ENCODE measurements at regions not wholly inside any gene's neighbourhood (a gene's known extent, or its start where the extent isn't known, plus 50 kb on each side); places are given as distances from the start of the nearest gene placed in this dataset.

DNA sequence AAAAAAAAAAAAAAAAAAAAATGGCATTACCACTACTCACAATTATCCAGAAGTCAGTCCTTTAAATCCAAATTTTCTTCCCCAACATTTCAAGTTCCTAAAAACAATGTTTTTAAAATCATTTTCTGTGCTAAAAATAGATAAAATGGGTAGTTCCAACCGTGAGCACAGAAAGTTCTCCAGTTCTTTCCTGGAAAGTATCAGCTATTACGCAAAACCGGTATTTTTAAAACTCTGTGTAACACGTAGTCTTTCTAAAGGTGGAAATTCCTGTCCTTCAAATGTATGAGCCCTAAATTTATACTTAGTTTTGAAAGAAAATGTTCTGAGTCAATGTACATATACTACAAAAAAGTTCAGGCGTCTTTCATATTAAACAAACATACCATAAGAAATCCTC, 83.5 kb upstream of the SCAF8 start:
- DNase-seq (ENCODE audit: insufficient read length, low spot score) (no peak), FAIRE-seq (no peak)
- no peak for TF ChIP-seq CTCF (IDR thresholded peaks at IDR 0.05; ENCODE audit: insufficient read depth, missing control alignments)

- FAIRE-seq: no peak
- no peak for TF ChIP-seq CTCF (IDR thresholded peaks at IDR 0.05; ENCODE audit: insufficient read depth, missing control alignments)
These were observed 82.9 kb upstream of the SCAF8 start for GRCh38 chr6:154650351-154650750.

DNA sequence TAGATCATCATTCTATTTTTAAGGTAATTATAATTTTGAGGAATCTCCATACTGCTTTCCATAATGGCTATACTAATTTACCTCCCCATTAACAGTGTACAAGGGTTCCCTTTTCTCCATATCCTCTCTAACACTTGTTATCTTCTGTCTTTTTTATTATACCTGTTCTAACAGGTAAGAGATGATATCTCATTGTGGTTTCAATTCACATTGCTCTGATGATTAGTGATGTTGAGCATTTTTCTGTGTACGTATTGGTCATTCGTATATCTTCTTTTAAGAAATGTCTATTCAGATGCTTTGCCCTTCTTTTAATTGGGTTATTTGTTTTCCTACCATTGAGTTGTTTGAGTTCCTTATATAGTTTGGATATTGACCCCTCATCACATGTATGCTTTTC, 81.6 kb upstream of the SCAF8 start:
- FAIRE-seq: peak; percentile 6
- DNase-seq (ENCODE audit: insufficient read length, low spot score): no peak
- TF ChIP-seq CTCF (IDR thresholded peaks at IDR 0.05; ENCODE audit: insufficient read depth, missing control alignments): no peak

More at GRCh38 chr6:154650351-154650750, 82.9 kb upstream of the SCAF8 start:
- no peak for DNase-seq (ENCODE audit: insufficient read length, low spot score)

- TF ChIP-seq CTCF (IDR thresholded peaks at IDR 0.05; ENCODE audit: insufficient read depth, missing control alignments): no peak
- FAIRE-seq: no peak
- DNase-seq (ENCODE audit: insufficient read length, low spot score): no peak
These were observed 79.8 kb upstream of the SCAF8 start for GRCh38 chr6:154653385-154653784.

DNA sequence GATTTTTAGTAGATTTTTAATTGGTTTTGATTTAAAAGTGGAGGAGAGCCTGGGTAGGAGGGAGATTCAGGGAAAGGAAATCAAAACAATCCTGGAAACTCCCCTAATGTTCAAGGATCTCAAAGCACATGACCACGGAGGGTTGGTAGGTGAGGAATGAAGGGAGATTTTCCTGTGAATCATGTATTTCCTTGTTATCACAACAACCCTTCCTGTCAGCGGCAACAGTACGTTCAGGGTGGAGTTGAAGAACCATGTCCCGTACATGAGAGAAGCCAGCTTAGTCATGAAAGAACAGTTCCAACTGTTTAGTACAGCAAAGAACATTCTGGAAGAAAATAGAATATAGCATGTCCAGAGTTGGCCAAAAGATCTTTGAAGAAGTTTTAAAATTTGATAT, 79.4 kb upstream of the SCAF8 start:
- no peak for DNase-seq (ENCODE audit: insufficient read length, low spot score)
- peak; percentile 11 for FAIRE-seq
- TF ChIP-seq CTCF (IDR thresholded peaks at IDR 0.05; ENCODE audit: insufficient read depth, missing control alignments): no peak

DNA sequence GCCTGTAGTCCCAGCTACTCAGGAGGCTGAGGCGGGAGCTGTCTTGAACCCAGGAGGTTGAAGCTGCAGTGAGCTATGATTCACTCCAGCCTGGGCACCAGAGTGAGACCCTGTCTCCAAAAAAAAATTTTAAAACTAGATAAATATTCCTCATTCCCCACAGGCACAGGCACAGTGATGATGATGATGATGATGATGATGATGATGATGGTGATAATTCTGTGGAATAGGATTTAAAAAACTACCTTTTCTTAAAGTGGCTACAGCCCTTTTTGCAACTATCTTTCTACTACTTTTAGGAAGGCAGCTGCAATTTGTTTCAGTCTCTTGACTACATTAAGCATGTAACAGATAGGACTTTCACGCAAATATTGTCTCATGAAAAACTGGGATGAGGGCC, 76.6 kb upstream of the SCAF8 start:
- DNase-seq (ENCODE audit: insufficient read length, low spot score) (no peak), FAIRE-seq (no peak)
- no peak for TF ChIP-seq CTCF (IDR thresholded peaks at IDR 0.05; ENCODE audit: insufficient read depth, missing control alignments)

GRCh38 chr6:154661768-154662167, 71.4 kb upstream of the SCAF8 start:
- TF ChIP-seq CTCF (IDR thresholded peaks at IDR 0.05; ENCODE audit: insufficient read depth, missing control alignments): peak; percentile 7
- no peak for FAIRE-seq

More at GRCh38 chr6:154661768-154662167, 71.4 kb upstream of the SCAF8 start:
- DNase-seq (ENCODE audit: insufficient read length, low spot score): no peak

All from D721Med (cell line).